H1 (cell line): ENCODE measurements at regions not wholly inside any gene's neighbourhood (a gene's known extent, or its start where the extent isn't known, plus 50 kb on each side); places are given as distances from the start of the nearest gene placed in this dataset.

Source experiments
- CTCF ChIA-PET: fragments of 300-600 bp; sonication (Branson Sonifier 250); formaldehyde crosslinking; loops from one replicate; lab custom pipeline; 2021; ENCODE audit not compliant: partially characterized antibody; lab: Charles Lee
- POLR2A ChIA-PET: fragments of 300-600 bp; sonication (Branson Sonifier 250); formaldehyde crosslinking; loops from one replicate; lab custom pipeline; 2021; ENCODE audit warnings: inconsistent platforms; ENCODE audit not compliant: partially characterized antibody; lab: Charles Lee
- DNase-seq, 2 experiments: peaks; one replicate each; pipeline versions ENCODE4 v3.0.0 to v3.0.0-alpha.2; 2010 to 2022; ENCODE audit warnings: low spot score in 2 of 2, low read depth in 1 of 2, mixed read lengths in 1 of 2
- FAIRE-seq: peaks from 2 replicates; lab custom pipeline; 2011; peaks lifted over from hg19 to GRCh38; lab: Jason Lieb, UNC
- H2AFZ ChIP-seq: 2 replicates; pipeline ENCODE4 v1.8.1; 2012; ENCODE audit warnings: low read length, inconsistent platforms
- H2AK5ac ChIP-seq: 2 replicates; pipeline ENCODE4 v1.6.1; 2013; ENCODE audit warnings: low read depth, low read length
- H2BK120ac ChIP-seq: replicated peaks from 2 replicates; pipeline ENCODE3; 2013; ENCODE audit warnings: low read depth, low read length, inconsistent platforms
- H2BK12ac ChIP-seq: 2 replicates; pipeline ENCODE4 v1.6.1; 2013; ENCODE audit warnings: low read depth, low read length
- H2BK15ac ChIP-seq: 2 replicates; pipeline ENCODE4 v1.6.1; 2013; ENCODE audit warnings: low read length
- H2BK20ac ChIP-seq: 2 replicates; pipeline ENCODE4 v1.6.1; 2013; ENCODE audit warnings: low read length
- H2BK5ac ChIP-seq: 2 replicates; pipeline ENCODE4 v1.6.1; 2013; ENCODE audit warnings: low read depth, low read length
- H3K14ac ChIP-seq: 2 replicates; pipeline ENCODE4 v1.6.1; 2013; ENCODE audit warnings: inconsistent platforms; ENCODE audit not compliant: insufficient read length
- H3K18ac ChIP-seq: 2 replicates; pipeline ENCODE4 v1.6.1; 2013; ENCODE audit warnings: low read length; ENCODE audit errors: extremely low read depth
- H3K23ac ChIP-seq: 2 replicates; pipeline ENCODE4 v1.6.1; 2013; ENCODE audit warnings: inconsistent platforms; ENCODE audit not compliant: insufficient read length
- H3K23me2 ChIP-seq: 2 replicates; pipeline ENCODE4 v1.6.1; 2013; ENCODE audit warnings: low read depth, low read length
- H3K27ac ChIP-seq: 2 replicates; pipeline ENCODE4 v1.6.1; 2011; ENCODE audit warnings: low read depth, low read length, inconsistent platforms
- H3K27me3 ChIP-seq, 4 experiments: replicated peaks in 1 of 4; 1 replicate in 1 of 4; 2 replicates in 3 of 4; pipeline versions ENCODE4 v1.6.1 to v1.8.1; 2011 to 2013; ENCODE audit warnings: low read length in 3 of 4, mild to moderate bottlenecking in 3 of 4, inconsistent platforms in 2 of 4, mixed read lengths in 2 of 4, moderate library complexity in 1 of 4; ENCODE audit not compliant: control insufficient read depth in 3 of 4, insufficient read depth in 3 of 4; ENCODE audit errors: extremely low read depth in 1 of 4
- H3K36me3 ChIP-seq, 4 experiments: 2 replicates each; pipeline versions ENCODE4 v1.6.1 to v1.8.1; 2011 to 2013; ENCODE audit warnings: mild to moderate bottlenecking in 4 of 4, low read length in 3 of 4, moderate library complexity in 2 of 4, control low read depth in 1 of 4, inconsistent platforms in 1 of 4; ENCODE audit not compliant: insufficient read depth in 4 of 4, control insufficient read depth in 2 of 4
- H3K4ac ChIP-seq: replicated peaks from 2 replicates; pipeline ENCODE3; 2013; ENCODE audit warnings: low read length, low read depth, mixed read lengths, inconsistent platforms; ENCODE audit not compliant: insufficient read length
- H3K4me1 ChIP-seq, 4 experiments: replicated peaks in 1 of 4; 1 replicate in 1 of 4; 2 replicates in 3 of 4; pipeline versions ENCODE4 v1.6.1 to v1.8.1; 2011 to 2013; ENCODE audit warnings: low read length in 3 of 4, inconsistent platforms in 2 of 4, mixed read lengths in 1 of 4; ENCODE audit not compliant: insufficient read depth in 4 of 4, control insufficient read depth in 3 of 4
- H3K4me2 ChIP-seq, 2 experiments: 2 replicates each; pipeline versions ENCODE4 v1.6.1 to v1.8.1; 2011 to 2013; ENCODE audit warnings: low read depth in 2 of 2, low read length in 2 of 2, control low read depth in 1 of 2, inconsistent platforms in 1 of 2, mild to moderate bottlenecking in 1 of 2; ENCODE audit not compliant: insufficient read depth in 1 of 2
- H3K4me3 ChIP-seq, 4 experiments: fragments of 200-600, 300-600 bp in 1 of 4; sonication (generic), shearing (Covaris generic), sonication (Bioruptor Twin) in 1 of 4; 2 replicates each; pipeline versions ENCODE4 v1.5.1 to v1.8.1; 2011 to 2016; ENCODE audit warnings: low read length in 4 of 4, low read depth in 3 of 4, control low read depth in 2 of 4, inconsistent platforms in 2 of 4, mild to moderate bottlenecking in 2 of 4, mixed read lengths in 1 of 4, moderate library complexity in 1 of 4; ENCODE audit not compliant: insufficient read depth in 2 of 4; ENCODE audit errors: extremely low read depth in 1 of 4
- H3K56ac ChIP-seq: replicated peaks from 2 replicates; pipeline ENCODE3; 2013; ENCODE audit warnings: low read depth, mild to moderate bottlenecking, mixed read lengths, low read length, inconsistent platforms; ENCODE audit not compliant: insufficient read length
- H3K79me1 ChIP-seq: 2 replicates; pipeline ENCODE4 v1.6.1; 2013; ENCODE audit warnings: low read depth, low read length, control low read depth
- H3K79me2 ChIP-seq, 2 experiments: 2 replicates each; pipeline versions ENCODE4 v1.6.1 to v1.8.1; 2012 to 2013; ENCODE audit warnings: low read length in 2 of 2, mild to moderate bottlenecking in 2 of 2, inconsistent platforms in 1 of 2; ENCODE audit not compliant: insufficient read depth in 2 of 2, control insufficient read depth in 1 of 2
- H3K9ac ChIP-seq, 4 experiments: replicated peaks in 1 of 4; 1 replicate in 1 of 4; 2 replicates in 3 of 4; pipeline versions ENCODE4 v1.6.1 to v1.8.1; 2011 to 2013; ENCODE audit warnings: low read depth in 3 of 4, low read length in 3 of 4, control low read depth in 2 of 4, mild to moderate bottlenecking in 2 of 4, moderate library complexity in 2 of 4, inconsistent platforms in 1 of 4; ENCODE audit errors: extremely low read depth in 1 of 4
- H3K9me3 ChIP-seq, 2 experiments: 2 replicates each; pipeline versions ENCODE4 v1.6.1 to v1.8.1; 2012 to 2013; ENCODE audit warnings: mild to moderate bottlenecking in 2 of 2, moderate library complexity in 2 of 2, control low read depth in 1 of 2, inconsistent platforms in 1 of 2, low read depth in 1 of 2, low read length in 1 of 2, mixed read lengths in 1 of 2; ENCODE audit not compliant: insufficient read depth in 2 of 2
- H4K20me1 ChIP-seq, 2 experiments: replicated peaks in 1 of 2; 2 replicates each; pipeline versions ENCODE3 to v1.8.1; 2011 to 2013; ENCODE audit warnings: inconsistent platforms in 2 of 2, low read length in 2 of 2, mild to moderate bottlenecking in 1 of 2; ENCODE audit not compliant: insufficient read depth in 2 of 2, control insufficient read depth in 1 of 2
- H4K5ac ChIP-seq: 2 replicates; pipeline ENCODE4 v1.6.1; 2013; ENCODE audit warnings: low read length, low read depth, mixed read lengths, inconsistent platforms; ENCODE audit not compliant: insufficient read length
- H4K8ac ChIP-seq: 2 replicates; pipeline ENCODE4 v1.8.0; 2013; ENCODE audit warnings: mild to moderate bottlenecking, moderate library complexity, low read length, inconsistent platforms; ENCODE audit not compliant: insufficient read depth; ENCODE audit errors: extremely low read depth
- H4K91ac ChIP-seq: replicated peaks from 2 replicates; pipeline ENCODE3; 2013; ENCODE audit warnings: low read length, mixed read lengths, inconsistent platforms; ENCODE audit not compliant: insufficient read length
- ASH2L ChIP-seq: fragments of 200-600, 300-600 bp; sonication (generic); IDR thresholded peaks from one replicate; pipeline ENCODE4 v1.7.1; 2017; ENCODE audit warnings: low read length
- MAFK ChIP-seq: IDR thresholded peaks from 2 replicates; pipeline ENCODE4 v1.6.1; 2012; ENCODE audit warnings: low read depth, mild to moderate bottlenecking, improper control_type of control experiment, low read length
- POLR2AphosphoS5 ChIP-seq: IDR thresholded peaks from 2 replicates; pipeline ENCODE4 v1.6.1; 2011; ENCODE audit warnings: low read depth, low read length
- RAD21 ChIP-seq, 2 experiments: IDR thresholded peaks in 1 of 2; conservative IDR thresholded peaks in 1 of 2; 2 replicates each; pipeline ENCODE4 v1.6.1; 2011; ENCODE audit warnings: low read depth in 2 of 2, low read length in 2 of 2, improper control_type of control experiment in 1 of 2, inconsistent platforms in 1 of 2, mild to moderate bottlenecking in 1 of 2, moderate library complexity in 1 of 2
- SIRT6 ChIP-seq: IDR thresholded peaks from one replicate; pipeline ENCODE4 v1.7.1; 2012; ENCODE audit warnings: low read length, inconsistent platforms
- SP1 ChIP-seq: IDR thresholded peaks from 2 replicates; pipeline ENCODE4 v1.6.1; 2011; ENCODE audit warnings: low read depth, low read length
- SP4 ChIP-seq: IDR thresholded peaks from 2 replicates; pipeline ENCODE4 v1.6.1; 2012; ENCODE audit warnings: low read length, inconsistent platforms
- SUZ12 ChIP-seq: fragments of 200-600 bp; sonication (generic); IDR thresholded peaks from 2 replicates; pipeline ENCODE4 v1.6.1; 2012; ENCODE audit warnings: mild to moderate bottlenecking, inconsistent platforms, low read length, moderate library complexity, mixed read lengths
- TAF1 ChIP-seq: IDR thresholded peaks from 2 replicates; pipeline ENCODE4 v1.6.1; 2011; ENCODE audit warnings: mild to moderate bottlenecking, low read depth, low read length
- WGBS, 2 experiments: shearing (Covaris generic) in 1 of 2; methylation state at CpG; one replicate each; pipeline versions ENCODE4 v1.1.6 to v1.1.7; 2013 to 2015; ENCODE audit warnings: low lambda C conversion rate in 2 of 2, mixed read lengths in 2 of 2, inconsistent platforms in 1 of 2, low coverage in 1 of 2, missing lambda C conversion rate in 1 of 2; ENCODE audit not compliant: insufficient replicate concordance in 2 of 2, insufficient coverage in 1 of 2, insufficient read length in 1 of 2; ENCODE audit errors: extremely low coverage in 1 of 2, missing lambda C conversion rate in 1 of 2; 5-methylcytosine and 5-hydroxymethylcytosine counted together
- TF ChIP-seq, protein P1 (sequence below): IDR thresholded peaks from 2 replicates; pipeline ENCODE4 v1.6.1; 2011; ENCODE audit warnings: low read length, improper control_type of control experiment
- TF ChIP-seq, protein P2 (sequence below): IDR thresholded peaks from 2 replicates; pipeline ENCODE4 v1.6.1; 2012; ENCODE audit warnings: low read length, inconsistent platforms

DNA sequence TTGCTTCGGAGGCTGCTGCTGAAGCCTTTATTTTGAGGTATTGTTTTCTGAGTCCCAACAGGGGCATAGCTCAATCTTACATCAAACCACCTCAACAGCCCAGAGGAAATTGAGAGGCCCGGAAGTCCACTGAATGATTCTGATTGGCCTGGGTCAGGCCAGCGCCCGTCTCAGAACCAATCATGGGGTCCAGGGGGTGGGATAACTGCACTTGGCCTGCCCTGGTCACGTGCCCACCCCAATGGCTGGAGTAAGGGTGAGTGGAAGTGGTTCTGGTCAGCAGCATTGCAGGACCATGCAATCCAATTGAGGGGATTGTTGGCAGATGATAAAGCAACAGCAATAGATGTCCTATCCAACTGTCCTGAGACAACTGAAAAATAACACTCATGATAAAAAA lies 190.6 kb downstream of the HERPUD2 start (continued):
- no peak for TF ChIP-seq SIRT6

DNA sequence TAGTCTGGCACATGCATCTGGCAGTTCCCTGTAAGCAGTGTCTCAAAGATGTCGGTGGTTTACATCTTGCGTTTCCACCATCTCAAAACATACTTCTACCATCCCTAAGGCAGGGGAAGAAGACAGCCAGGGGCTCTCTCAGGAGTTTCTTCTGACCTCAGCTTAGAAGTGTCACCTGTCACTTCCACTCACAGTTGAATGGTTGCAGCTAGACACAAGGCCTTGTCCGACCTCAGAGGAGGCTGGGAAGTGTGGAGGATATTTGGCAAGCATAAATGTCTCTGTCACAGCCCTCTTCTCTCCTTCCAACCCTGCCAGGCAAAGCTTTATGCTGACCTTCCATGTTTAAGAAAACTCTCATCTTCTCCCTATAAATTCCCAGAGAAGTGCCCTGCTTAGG lies 193.3 kb downstream of the HERPUD2 start:
- Histone ChIP-seq H3K14ac (no peak overlapping the region), H2BK5ac (no peak overlapping the region), H2AFZ (0 out of 2 replicates have a peak overlapping the region, but pooled peaks have one; percentile 51), H4K5ac (no peak overlapping the region), H3K4ac (no peak overlapping the region), H2BK20ac (no peak overlapping the region), H4K8ac (no peak overlapping the region; the same call in 1 of the 2 replicates), H2AK5ac (no peak overlapping the region), H3K36me3 (no peaks in the 10 kb centered on the region), H2BK15ac (no peak overlapping the region), H3K4me3 (no peak overlapping the region), H3K4me2 (no peak overlapping the region), H3K18ac (no peak overlapping the region), H3K56ac (no peak overlapping the region), H3K9me3 (no peaks in the 10 kb centered on the region), H2BK12ac (no peak overlapping the region), H3K9ac (no peak overlapping the region), H3K23me2 (no peaks in the 10 kb centered on the region), H3K27me3 (no peaks in the 10 kb centered on the region), H3K79me1 (no peaks in the 10 kb centered on the region), H4K91ac (no peak overlapping the region), H4K20me1 (no peaks in the 10 kb centered on the region), H2BK120ac (no peak overlapping the region), H3K27ac (no peak overlapping the region), H3K79me2 (no peaks in the 10 kb centered on the region), H3K4me1 (peaks cover 4 to 13% (median 5%) of the 10 kb centered on the region in 4 experiments), H3K23ac (no peak overlapping the region)
- no peak for FAIRE-seq
- DNase-seq, result no peak
- POLR2A ChIA-PET, result no interaction called here
- 82% methylated on average over 3 of the region's 3 CpGs; no CpG with 5 or more reads in 1 of the 2 experiments for WGBS, 2 experiments
- CTCF ChIA-PET, result no interaction called here
- TF ChIP-seq MAFK, result no peak
- no peak for TF ChIP-seq SP4
- TF ChIP-seq TAF1, result no peak
- TF ChIP-seq, protein P1, sequence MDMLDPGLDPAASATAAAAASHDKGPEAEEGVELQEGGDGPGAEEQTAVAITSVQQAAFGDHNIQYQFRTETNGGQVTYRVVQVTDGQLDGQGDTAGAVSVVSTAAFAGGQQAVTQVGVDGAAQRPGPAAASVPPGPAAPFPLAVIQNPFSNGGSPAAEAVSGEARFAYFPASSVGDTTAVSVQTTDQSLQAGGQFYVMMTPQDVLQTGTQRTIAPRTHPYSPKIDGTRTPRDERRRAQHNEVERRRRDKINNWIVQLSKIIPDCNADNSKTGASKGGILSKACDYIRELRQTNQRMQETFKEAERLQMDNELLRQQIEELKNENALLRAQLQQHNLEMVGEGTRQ, result no peak
- TF ChIP-seq, protein P2, sequence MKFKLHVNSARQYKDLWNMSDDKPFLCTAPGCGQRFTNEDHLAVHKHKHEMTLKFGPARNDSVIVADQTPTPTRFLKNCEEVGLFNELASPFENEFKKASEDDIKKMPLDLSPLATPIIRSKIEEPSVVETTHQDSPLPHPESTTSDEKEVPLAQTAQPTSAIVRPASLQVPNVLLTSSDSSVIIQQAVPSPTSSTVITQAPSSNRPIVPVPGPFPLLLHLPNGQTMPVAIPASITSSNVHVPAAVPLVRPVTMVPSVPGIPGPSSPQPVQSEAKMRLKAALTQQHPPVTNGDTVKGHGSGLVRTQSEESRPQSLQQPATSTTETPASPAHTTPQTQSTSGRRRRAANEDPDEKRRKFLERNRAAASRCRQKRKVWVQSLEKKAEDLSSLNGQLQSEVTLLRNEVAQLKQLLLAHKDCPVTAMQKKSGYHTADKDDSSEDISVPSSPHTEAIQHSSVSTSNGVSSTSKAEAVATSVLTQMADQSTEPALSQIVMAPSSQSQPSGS, result no peak
- no peak for TF ChIP-seq SUZ12
- no peak for TF ChIP-seq SP1
- TF ChIP-seq POLR2AphosphoS5, result no peak
- TF ChIP-seq ASH2L, result no peak
- no peak for TF ChIP-seq RAD21 (IDR thresholded peaks at IDR 0.05 in 1 of 2, conservative IDR thresholded peaks at IDR 0.05 in 1 of 2; ENCODE audit: low read depth in 2 of 2, low read length in 2 of 2)
